ENCODE measurements at regions not wholly inside any gene's neighbourhood (a gene's known extent, or its start where the extent isn't known, plus 50 kb on each side); places are given as distances from the start of the nearest gene placed in this dataset.

- Histone ChIP-seq H2AFZ (ENCODE audit: low read length) (no peak overlapping the region), H3K9me3 (ENCODE audit: low read length) (no peaks in the 10 kb centered on the region), H3K4me3 (ENCODE audit: low read depth, low read length, poor library complexity, severe bottlenecking) (no peak overlapping the region), H3K27me3 (ENCODE audit: insufficient read depth, low read length) (no peaks in the 10 kb centered on the region), H3K4me2 (ENCODE audit: low read length) (no peak overlapping the region), H3K27ac (ENCODE audit: low read depth, low read length, poor library complexity, severe bottlenecking) (no peak overlapping the region), H3K4me1 (ENCODE audit: insufficient read depth, low read length, severe bottlenecking) (no peaks in the 10 kb centered on the region), H4K20me1 (ENCODE audit: insufficient read depth, low read length) (no peaks in the 10 kb centered on the region), H3K9ac (ENCODE audit: low read length) (no peak overlapping the region), H3K9me2 (ENCODE audit: low read depth, low read length) (no peaks in the 10 kb centered on the region), H3F3A (ENCODE audit: insufficient read depth, low read length) (no peaks in the 10 kb centered on the region), H3K36me3 (ENCODE audit: insufficient read depth, low read length) (no peaks in the 10 kb centered on the region), H3K79me2 (ENCODE audit: insufficient read depth, low read length) (no peaks in the 10 kb centered on the region)
- TF ChIP-seq EZH2 (IDR thresholded peaks at IDR 0.05; ENCODE audit: borderline replicate concordance, low read length): no peak
These were observed 220.5 kb downstream of the SLC6A15 start for GRCh38 chr12:84692071-84692470.

- Histone ChIP-seq H3K79me2 (ENCODE audit: insufficient read depth, low read length) (no peaks in the 10 kb centered on the region), H3K9me2 (ENCODE audit: low read depth, low read length) (no peaks in the 10 kb centered on the region), H3K27ac (ENCODE audit: low read depth, low read length, poor library complexity, severe bottlenecking) (no peak overlapping the region), H3F3A (ENCODE audit: insufficient read depth, low read length) (no peaks in the 10 kb centered on the region), H3K27me3 (ENCODE audit: insufficient read depth, low read length) (no peaks in the 10 kb centered on the region), H3K4me3 (ENCODE audit: low read depth, low read length, poor library complexity, severe bottlenecking) (no peak overlapping the region), H3K4me1 (ENCODE audit: insufficient read depth, low read length, severe bottlenecking) (no peaks in the 10 kb centered on the region), H3K9ac (ENCODE audit: low read length) (no peak overlapping the region), H2AFZ (ENCODE audit: low read length) (no peak overlapping the region), H3K4me2 (ENCODE audit: low read length) (no peak overlapping the region), H3K36me3 (ENCODE audit: insufficient read depth, low read length) (no peaks in the 10 kb centered on the region), H3K9me3 (ENCODE audit: low read length) (no peaks in the 10 kb centered on the region), H4K20me1 (ENCODE audit: insufficient read depth, low read length) (no peaks in the 10 kb centered on the region)
- TF ChIP-seq EZH2 (IDR thresholded peaks at IDR 0.05; ENCODE audit: borderline replicate concordance, low read length): no peak
- no peak for TF ChIP-seq CTCF (IDR thresholded peaks at IDR 0.05; ENCODE audit: low read length)
These were observed 221.3 kb downstream of the SLC6A15 start for GRCh38 chr12:84691266-84691665.

- Histone ChIP-seq H4K20me1 (ENCODE audit: insufficient read depth, low read length) (no peaks in the 10 kb centered on the region), H3K9me2 (ENCODE audit: low read depth, low read length) (no peaks in the 10 kb centered on the region), H2AFZ (ENCODE audit: low read length) (no peak overlapping the region), H3K36me3 (ENCODE audit: insufficient read depth, low read length) (no peaks in the 10 kb centered on the region), H3K27me3 (ENCODE audit: insufficient read depth, low read length) (no peaks in the 10 kb centered on the region), H3K9ac (ENCODE audit: low read length) (no peak overlapping the region), H3K79me2 (ENCODE audit: insufficient read depth, low read length) (no peaks in the 10 kb centered on the region), H3K27ac (ENCODE audit: low read depth, low read length, poor library complexity, severe bottlenecking) (no peak overlapping the region), H3K4me2 (ENCODE audit: low read length) (no peak overlapping the region), H3K9me3 (ENCODE audit: low read length) (no peaks in the 10 kb centered on the region), H3F3A (ENCODE audit: insufficient read depth, low read length) (no peaks in the 10 kb centered on the region), H3K4me1 (ENCODE audit: insufficient read depth, low read length, severe bottlenecking) (no peaks in the 10 kb centered on the region), H3K4me3 (ENCODE audit: low read depth, low read length, poor library complexity, severe bottlenecking) (no peak overlapping the region)
- TF ChIP-seq CTCF (IDR thresholded peaks at IDR 0.05; ENCODE audit: low read length) (no peak), EZH2 (IDR thresholded peaks at IDR 0.05; ENCODE audit: borderline replicate concordance, low read length) (no peak)
These were observed 223.0 kb downstream of the SLC6A15 start for GRCh38 chr12:84689638-84690037.

- H3F3A ChIP-seq (ENCODE audit: insufficient read depth, low read length): no peaks in the 10 kb centered on the region
- TF ChIP-seq CTCF (IDR thresholded peaks at IDR 0.05; ENCODE audit: low read length): no peak
- no peak for TF ChIP-seq EZH2 (IDR thresholded peaks at IDR 0.05; ENCODE audit: borderline replicate concordance, low read length)
- no peaks in the 10 kb centered on the region for H3K9me2 ChIP-seq (ENCODE audit: low read depth, low read length)
- no peaks in the 10 kb centered on the region for H3K79me2 ChIP-seq (ENCODE audit: insufficient read depth, low read length)
- no peaks in the 10 kb centered on the region for H3K27me3 ChIP-seq (ENCODE audit: insufficient read depth, low read length)
- no peaks in the 10 kb centered on the region for H3K9me3 ChIP-seq (ENCODE audit: low read length)
- no peak overlapping the region for H3K4me2 ChIP-seq (ENCODE audit: low read length)
- no peaks in the 10 kb centered on the region for H4K20me1 ChIP-seq (ENCODE audit: insufficient read depth, low read length)
- no peak overlapping the region for H3K9ac ChIP-seq (ENCODE audit: low read length)
- H3K4me1 ChIP-seq (ENCODE audit: insufficient read depth, low read length, severe bottlenecking): no peaks in the 10 kb centered on the region
- no peak overlapping the region for H3K4me3 ChIP-seq (ENCODE audit: low read depth, low read length, poor library complexity, severe bottlenecking)
- no peak overlapping the region for H3K27ac ChIP-seq (ENCODE audit: low read depth, low read length, poor library complexity, severe bottlenecking)
- no peaks in the 10 kb centered on the region for H3K36me3 ChIP-seq (ENCODE audit: insufficient read depth, low read length)
- H2AFZ ChIP-seq (ENCODE audit: low read length): no peak overlapping the region
These were observed 227.2 kb downstream of the SLC6A15 start for GRCh38 chr12:84685379-84685778.
